NCI-H2171 (cell line): ENCODE measurements at regions not wholly inside any gene's neighbourhood (a gene's known extent, or its start where the extent isn't known, plus 50 kb on each side); places are given as distances from the start of the nearest gene placed in this dataset.

ENCODE experiments used
- DNase-seq: peaks from one replicate; lab custom pipeline; 2025; lab: John Stamatoyannopoulos, UW

DNA sequence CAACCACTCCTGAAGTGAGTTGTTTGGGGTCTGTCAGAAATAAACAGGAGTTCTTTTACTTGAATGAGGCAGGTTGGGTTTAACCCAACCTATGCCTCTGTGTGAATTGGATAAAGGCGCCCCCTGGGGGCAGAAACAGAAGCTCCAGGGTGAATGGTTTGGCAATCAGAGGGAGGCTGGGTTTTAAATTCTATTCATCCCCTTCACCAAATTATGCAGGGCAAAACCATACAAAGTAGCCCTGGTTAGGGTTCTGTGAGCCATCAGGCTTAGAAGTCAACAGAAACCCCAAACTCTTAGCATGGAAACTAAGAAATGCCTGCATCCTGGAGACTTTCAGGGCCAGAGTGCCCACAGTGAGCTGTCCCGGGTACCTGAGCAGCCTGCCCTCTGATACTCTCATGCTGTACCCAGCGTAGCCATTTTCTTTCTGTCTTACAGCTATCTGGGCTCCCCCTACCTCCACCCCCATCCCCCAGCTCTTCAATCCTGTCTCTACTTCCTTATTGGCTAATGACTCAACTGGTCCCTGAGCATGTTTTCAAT is 241.5 kb downstream of the ICOS start:
- no peak for DNase-seq

DNA sequence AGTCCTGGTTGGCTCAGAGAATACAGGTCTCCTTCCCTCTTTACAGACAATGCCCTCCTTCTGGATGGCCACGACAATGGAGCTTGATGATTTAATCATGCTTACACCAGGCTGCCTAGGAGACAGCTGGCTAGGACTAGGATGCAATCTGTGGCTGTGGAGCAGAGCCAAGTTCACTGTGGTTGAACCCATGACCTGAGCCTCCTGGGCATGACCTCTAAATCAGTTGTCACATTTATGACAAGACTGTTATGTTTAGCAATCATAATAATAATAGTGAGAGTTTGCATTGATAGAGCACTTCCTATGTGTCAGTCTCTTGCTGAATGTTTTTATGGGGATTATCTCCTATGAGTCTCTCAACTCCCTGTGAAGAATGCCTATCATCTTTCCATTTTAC is 244.1 kb downstream of the ICOS start:
- DNase-seq = peak; percentile 70

DNA sequence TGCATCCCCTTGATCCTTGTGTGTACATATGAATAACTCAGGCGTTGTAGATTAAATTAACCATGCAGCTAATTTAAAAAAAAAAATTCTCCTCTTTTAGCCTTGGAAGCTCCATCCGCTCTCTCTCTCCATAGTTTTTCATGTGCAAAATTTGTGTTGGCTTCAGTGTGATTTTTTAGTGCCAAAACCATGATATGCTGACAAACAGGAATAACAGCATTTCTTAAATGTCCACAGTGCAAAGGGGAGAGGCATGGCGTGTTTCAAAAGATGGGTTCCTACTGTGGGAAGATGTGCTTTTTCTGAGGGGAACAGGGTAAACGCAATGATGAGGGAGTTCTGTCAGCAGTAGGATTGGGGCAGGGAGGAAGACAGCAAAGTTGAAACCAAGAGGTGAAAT is 247.0 kb downstream of the ICOS start:
- DNase-seq = no peak

DNA sequence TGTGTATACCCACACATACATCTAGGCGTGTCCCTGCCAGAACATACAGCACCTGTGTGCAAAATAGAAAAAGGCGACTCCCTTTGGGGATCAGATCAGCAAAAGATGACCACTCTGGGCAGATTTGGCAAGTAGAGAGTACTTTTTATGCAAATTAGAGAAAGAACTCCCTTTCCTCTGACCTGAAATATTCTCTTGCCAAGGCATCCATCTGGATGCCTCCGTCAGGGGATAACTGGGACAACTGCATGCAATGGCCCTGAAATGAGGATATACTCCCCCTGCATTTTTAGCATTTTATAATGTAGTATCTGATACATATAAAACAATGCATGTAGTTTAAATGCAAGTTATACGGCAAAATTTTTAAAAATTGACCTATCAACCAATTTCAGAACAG is 247.7 kb downstream of the ICOS start:
- DNase-seq = no peak

DNA sequence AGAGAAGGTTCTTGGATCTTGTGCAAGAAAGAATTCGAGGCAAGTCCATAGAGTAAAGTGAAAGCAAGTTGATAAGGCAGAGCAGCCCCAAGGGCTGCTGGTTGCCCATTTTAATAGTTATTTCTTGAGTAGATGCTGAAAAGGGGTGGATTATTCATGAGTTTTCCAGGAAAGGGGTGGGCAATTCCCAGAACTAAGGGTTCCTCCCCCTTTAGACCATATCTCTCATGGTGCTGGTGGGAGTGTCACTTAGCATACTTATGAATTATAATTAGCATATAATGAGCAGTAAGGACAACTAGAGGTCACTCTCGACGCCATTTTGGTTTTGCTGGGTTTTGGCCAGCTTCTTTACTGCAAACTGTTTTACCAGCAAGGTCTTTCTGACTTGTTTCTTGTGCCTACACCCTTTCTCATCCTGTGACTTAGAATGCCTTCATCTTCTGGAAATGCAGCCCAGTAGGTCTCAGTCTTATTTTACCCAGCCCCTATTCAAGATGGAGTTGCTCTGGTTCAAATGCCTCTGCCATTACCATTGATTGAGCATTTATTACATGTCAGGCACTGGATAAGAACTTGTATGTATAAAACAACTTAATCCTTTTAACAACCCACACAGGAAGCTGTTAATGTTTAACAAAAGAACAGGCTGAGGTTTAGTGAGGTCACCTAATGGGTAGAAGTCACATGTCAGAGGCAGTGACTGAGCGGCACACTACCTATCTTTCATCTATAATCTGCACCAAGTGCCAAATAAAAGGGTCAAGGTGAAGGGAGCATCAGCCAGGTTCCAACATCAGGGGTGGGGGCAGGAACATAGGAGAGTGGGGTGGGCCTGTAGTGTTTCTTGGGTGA is 250.9 kb downstream of the ICOS start:
- DNase-seq = no peak

DNA sequence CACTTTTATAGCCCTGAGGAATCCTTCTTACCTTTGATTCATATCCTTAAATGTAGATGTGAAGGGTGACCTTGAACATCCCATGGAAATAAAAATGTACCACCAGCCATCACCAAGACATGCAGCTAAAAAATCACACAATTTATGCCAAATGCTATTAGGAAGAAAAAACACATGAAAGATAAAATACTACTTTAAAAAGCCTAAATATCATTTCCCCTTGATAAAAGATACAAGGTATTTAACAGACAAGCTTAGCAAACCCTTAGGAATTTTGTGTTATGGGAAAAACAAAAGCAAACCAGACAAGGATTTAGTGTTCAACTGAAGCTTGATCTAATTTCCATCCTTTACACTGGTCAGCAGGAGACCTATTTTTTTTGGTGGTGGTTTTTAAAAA is 255.0 kb downstream of the ICOS start:
- no peak for DNase-seq

DNA sequence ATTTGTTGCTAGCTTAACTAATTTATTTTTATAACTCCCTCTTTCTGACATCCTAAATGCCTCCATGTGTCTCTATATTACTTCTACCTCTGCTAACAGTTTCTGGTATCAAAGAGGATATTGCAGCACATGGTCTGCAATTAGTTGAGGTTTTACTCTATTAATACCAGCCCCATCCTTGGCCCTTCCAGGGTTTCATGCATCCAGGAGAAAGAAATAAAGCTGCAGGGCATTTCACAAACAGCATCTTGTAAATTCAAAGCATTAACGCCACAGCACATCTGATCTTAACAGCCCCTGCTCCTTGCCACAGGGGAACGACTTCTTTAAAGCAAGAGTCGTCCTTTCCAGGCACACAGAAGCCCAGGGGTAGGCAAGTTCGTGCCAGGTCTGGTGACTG is 258.9 kb downstream of the ICOS start:
- DNase-seq = no peak

DNA sequence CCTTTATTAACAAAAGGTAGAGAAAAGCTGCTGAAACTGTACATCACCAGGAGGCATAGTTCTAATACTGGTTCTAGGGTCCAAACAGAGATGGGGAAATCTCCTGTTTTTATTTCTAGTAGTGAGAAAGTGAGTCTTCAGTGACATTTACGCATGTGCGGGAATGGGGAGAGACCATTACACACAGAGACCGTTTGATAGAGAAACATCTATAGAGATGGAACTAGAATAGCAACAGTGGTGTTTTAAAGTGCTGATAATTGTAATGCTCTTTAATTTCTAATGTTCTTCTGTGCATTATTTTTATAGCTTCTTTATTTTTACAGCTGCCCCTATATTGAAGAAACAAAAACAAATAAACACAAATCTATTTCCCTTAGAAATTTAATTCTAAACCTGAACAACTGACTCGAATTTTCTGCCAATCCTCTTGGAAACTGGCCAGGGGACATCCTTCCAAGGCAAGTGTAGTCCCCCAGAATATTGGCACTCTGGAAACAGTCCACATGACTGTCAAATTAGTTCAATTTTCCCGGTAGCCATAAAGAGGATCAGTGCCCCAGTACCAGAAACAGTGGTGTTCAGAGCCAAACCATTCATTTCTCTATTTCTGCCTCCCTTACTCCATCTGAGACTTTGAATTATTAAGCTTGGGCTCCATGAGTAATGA is 260.9 kb downstream of the ICOS start:
- DNase-seq = no peak

DNA sequence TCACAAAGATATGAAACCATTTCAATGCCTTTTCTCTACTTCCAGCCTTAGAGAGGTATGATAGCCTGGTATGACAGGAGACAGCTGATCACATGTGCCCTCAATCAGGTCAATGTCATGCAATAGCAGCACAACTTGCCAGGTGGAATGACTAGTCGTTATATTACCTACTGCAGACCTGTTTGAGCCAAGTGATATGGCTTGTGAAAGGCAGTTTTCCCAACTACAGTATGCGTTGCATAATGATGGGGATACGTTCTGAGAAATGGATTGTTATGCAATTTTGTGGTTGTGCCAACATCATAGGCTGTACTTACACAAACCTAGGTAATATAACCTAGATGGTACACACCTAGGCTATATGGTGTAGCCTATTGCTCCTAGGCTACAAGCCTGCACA is 262.8 kb downstream of the ICOS start:
- no peak for DNase-seq

DNA sequence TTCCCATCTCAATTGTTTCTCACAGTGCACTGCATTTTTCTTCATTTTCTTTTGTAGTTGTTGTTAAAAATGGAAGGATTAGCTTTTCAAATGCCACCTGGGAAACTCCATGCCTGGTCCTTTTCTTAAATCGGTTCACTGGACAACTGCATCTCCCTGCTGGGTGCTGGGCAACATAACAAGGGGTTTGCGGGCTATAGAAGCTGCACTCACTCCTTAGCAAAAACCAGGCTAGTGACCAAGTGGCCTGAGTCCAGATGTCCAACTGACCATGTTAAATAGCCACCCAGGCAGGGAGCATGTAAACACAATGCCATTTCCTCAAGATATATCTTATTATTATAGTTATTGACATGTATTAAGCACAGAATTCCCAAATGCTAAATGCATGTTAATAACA is 264.9 kb downstream of the ICOS start:
- DNase-seq = no peak

DNA sequence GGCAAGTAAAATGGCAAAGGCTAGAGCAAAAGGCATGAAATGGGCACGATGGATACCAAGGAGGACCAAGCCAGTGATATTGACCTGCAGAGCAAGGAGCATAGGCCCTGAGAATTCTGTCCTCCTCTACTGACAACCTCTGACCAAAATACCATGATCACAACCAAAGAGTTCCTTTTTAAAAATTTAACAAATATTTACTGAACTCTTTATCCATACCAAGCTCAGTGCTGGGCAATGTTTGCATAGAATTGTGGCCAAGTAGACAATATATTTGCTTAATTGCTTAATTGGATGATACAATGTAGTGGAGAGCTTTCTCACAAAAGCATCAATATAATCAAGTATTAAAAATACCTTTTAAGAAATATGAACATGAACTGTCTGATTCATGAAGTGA is 265.7 kb downstream of the ICOS start:
- no peak for DNase-seq

DNA sequence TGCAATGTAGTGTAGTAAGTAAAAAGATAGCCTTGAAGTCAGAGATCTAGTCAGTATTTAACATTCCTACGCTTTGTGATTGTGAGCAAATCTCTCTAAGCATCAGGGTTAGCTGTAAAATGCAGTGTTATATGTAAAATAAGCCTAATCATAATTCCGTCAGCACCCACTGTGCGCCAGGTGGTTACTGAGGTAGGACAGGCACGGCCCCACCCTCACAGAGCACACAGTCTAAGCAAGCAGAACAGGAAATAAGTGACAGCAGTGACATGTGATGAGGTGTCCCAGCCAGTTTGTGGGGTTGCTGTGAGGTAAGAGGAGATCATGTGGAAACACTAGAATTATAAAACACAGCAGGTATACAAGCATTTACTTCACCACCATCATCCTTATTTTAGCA is 267.1 kb downstream of the ICOS start:
- no peak for DNase-seq

DNA sequence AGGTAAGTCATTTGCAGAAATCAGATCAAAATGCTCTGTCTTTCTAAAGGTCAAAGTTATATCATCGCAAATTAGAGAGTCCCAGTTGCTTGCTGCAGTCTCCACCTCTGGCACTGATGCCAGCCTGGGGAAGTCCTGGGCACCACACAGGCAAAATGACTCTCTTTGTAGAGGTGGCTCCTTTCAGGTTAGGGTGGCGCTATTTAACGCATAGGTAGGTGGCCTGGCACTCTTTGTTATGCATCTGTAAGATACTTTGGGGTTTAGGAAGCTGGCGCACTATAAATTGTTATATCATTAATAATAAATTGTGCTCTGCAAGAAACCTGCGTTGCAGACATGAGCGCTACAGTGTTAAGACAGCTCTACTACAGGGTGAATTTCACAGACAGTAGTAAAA is 268.5 kb downstream of the ICOS start:
- no peak for DNase-seq

DNA sequence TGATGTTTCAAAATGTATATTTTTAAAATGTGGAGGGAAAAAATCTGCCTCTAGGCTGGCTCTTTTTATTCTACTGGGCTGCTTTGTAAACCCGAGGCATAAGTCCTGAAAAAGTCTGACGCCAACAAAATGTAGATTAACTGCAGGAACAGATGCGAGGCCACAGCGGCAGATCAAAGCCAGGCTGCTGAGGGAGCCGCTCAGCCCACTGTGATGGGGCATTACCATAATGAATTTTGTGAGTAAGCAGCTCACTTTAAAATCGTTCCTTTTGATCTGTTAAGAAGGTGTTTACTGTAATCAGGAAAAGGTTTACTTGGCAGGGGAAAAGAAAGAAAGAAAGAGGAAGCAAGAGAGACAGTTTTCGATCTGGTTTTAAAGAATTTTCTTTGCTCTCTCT is 269.0 kb downstream of the ICOS start:
- DNase-seq = no peak

DNA sequence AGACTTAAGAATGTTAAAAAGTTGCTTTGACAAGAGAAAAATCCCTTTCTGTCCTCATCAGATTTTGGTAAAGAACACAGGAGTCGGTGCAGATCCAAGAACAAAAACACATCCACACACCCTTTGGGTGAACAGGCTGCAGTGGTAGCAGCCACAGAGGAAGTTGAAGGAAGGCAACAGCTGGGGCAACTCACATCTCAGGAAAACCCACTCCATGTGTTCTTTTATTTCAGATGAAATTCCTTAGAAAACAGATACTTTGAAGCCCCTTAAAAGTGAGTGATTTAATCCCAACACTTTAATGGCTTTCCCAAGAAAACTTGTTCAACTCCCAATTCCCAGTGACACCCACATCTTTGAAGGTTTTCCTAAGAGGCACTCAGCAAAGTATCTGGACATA is 271.3 kb downstream of the ICOS start:
- no peak for DNase-seq

DNA sequence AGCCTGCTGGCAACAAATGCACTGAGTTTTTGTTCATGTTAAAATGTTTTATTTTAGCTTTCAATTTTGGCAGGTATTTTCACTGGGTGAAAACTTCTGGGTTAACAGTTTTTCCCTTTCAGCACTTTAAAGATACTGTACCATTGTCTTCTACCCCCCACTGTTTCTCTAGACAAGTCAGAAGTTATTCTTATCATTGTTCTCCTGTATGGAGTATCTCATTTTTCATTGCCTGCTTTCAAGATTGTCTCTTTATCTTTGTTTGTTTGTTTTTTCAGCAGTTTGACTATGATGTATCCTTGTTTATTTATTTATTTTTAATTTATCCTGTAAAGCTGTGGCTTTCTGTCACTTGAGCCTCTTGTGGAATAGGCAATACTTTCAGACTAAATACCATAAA is 277.0 kb downstream of the ICOS start:
- DNase-seq = no peak

DNA sequence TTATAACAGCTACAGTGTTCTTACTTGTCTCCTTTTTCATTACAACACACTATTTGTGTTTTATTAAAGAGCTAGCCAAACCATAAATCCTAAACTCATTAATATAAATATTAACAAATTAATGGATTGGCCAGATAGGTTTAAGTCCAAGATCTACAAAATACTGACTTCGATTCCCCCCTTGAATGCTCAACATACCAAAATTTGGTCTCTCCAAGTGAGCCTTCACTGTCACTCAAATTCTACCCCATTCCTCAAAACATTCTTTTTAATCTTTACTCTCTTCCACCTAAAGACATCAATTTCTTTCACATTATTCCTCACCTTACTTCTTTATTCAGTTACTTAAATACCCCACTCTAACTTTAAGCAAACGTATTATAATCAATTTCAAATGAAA is 281.5 kb downstream of the ICOS start:
- no peak for DNase-seq

DNA sequence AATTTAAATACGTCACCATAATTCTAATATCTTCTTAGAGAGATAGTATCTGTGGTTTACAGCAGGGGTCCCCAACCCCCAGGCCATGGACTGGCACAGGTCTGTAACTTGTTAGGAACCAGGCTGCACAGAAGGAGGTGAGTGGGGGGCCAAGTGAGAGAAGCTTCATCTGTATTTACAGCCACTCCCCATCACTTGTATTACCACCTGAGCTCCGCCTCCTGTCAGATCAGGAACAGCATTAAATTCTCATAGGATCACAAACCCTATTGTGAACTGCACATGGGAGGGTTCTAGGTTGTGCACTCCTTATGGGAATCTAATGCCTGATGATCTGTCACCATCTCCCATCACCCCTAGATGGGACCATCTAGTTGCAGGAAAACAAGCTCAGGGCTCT is 282.6 kb downstream of the ICOS start:
- DNase-seq = no peak

DNA sequence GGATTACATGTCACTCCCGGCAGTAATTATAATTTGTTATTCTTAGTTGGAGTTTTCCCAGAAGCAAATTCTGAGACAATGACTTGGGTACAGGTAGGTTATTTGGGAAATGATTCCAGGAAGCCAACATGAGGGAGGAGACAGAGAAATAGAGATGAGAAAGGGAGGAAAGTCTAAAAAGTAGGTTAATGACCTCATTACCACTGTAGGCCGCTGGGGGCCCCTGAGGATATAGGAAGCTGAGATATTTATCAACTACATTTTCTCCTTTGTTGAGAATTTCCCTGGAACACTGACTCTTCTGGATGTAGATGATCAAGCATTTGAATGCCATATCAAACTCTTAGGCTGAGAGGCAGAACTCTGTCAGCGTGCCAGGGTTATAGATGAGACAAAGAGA is 284.3 kb downstream of the ICOS start:
- no peak for DNase-seq

DNA sequence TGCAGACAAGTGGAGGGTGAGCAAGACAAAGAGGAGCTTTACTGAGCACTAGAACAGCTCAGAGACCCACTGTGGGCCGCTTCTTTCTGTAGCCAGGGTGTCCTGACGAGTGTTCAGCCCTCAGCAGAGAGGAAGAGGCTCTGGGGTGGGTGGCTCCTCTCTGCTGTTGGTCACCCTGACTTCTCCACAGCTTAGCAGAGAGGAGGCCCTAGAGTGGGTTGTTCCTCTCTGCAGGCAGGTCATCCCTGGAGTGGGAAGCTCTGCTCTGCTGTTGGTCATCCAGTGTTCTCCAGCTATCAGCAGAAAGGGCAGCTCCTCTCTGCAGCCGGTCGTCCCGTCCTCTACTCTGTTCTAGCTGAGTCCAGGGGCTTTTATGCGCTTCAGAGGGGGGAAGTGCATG is 286.5 kb downstream of the ICOS start:
- no peak for DNase-seq

DNA sequence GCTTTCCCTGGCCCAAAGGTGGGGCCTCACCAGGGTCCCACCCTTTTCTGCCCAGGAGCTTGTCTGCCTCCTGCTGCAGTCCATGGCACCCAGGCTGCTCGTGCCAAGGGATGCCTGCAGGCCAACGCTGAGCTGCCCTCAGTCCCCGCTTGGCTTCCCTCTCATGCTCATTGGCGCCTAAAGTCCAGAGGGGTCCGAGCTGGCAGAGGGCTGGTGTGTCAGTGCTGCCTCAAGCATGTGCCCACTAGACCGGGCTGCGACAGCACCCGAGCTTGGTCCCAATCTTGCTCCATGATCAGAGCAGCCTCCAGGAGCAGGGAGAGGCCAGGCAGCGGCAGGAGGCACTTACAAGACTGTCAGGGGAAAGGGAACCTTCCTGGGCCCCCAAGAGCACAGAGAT is 287.0 kb downstream of the ICOS start:
- no peak for DNase-seq

DNA sequence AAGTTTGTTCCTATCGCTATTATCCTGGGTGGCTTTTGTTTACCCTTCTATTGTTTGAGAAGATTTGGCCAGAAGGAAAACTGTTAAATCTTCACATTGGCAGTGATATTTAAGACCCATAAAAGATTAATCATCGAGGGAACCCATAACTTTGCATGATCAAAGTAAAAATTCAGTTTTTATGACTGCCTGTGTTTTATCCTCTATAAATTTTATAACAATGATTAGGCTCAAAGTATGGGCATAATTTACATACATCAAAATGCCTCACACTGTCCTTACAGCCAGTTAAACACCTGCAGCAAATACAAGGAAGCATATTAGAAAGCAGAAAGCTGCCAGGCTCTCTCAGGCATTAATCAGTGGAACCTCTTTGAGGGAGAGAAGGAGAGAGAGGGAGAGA is 289.1 kb downstream of the ICOS start:
- DNase-seq = no peak

DNA sequence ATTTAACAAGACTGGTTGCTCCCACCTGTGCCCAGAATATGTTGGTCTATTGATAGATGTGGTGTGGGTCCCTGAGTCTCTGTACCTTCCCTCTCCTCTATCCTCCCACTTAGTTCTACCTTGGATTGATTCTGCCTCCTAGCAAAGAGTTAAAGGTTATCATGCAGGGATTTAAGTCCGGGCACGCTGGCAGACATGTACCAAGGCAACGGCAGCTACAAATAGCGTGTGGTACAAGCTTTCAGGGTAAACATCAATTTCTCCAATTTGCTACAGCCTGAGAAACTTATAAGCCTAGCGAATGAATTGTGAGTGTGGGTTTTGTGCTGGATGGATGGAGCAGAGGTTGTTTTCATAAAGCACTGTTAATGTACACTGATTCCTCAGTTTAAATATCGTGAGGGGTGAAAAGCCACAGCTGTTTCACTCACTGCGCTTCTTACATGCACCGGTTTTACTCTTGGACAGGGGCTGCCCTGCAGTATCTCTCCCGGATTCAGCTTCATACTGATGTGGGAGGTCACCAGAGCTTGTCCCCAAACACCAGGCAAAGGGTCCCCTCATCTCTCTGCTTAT is 289.8 kb downstream of the ICOS start:
- no peak for DNase-seq
